DND-41 (cell line): ENCODE measurements at regions not wholly inside any gene's neighbourhood (a gene's known extent, or its start where the extent isn't known, plus 50 kb on each side); places are given as distances from the start of the nearest gene placed in this dataset.

ENCODE experiments used
- CTCF ChIP-seq: IDR thresholded peaks from 2 replicates; pipeline ENCODE4 v1.5.1; 2012; ENCODE audit warnings: borderline replicate concordance, low read length, moderate library complexity, mild to moderate bottlenecking; ENCODE audit not compliant: poor library complexity, severe bottlenecking; ENCODE audit errors: extremely low read depth
- EZH2 ChIP-seq: IDR thresholded peaks from 3 replicates; pipeline ENCODE4 v1.6.1; 2012; ENCODE audit warnings: borderline replicate concordance, low read depth, mild to moderate bottlenecking, moderate library complexity, low read length, inconsistent platforms; ENCODE audit not compliant: severe bottlenecking

GRCh38 chr6:105816847-105817246 lies 269.3 kb upstream of the PRDM1 start:
- TF ChIP-seq CTCF = no peak
- TF ChIP-seq EZH2 = no peak
